HEK293 (cell line): ENCODE measurements at regions not wholly inside any gene's neighbourhood (a gene's known extent, or its start where the extent isn't known, plus 50 kb on each side); places are given as distances from the start of the nearest gene placed in this dataset.
A peak's percentile ranks its signal among the peaks of the same experiment; 100 is the strongest.

ENCODE experiments used
- CTCF ChIA-PET: fragments of 350-600 bp; formaldehyde crosslinking; extraction: SDS; loops from one replicate; lab custom pipeline; 2021; ENCODE audit warnings: antibody characterized with exemption; lab: Yijun Ruan, JAX
- POLR2A ChIA-PET: fragments of 300-600 bp; formaldehyde crosslinking; extraction: SDS; loops from one replicate; lab custom pipeline; 2020; ENCODE audit warnings: antibody characterized with exemption, inconsistent platforms; lab: Yijun Ruan, JAX
- H3K27ac ChIP-seq: fragments of 200-500 bp; sonication (Bioruptor generic); 2 replicates; pipeline ENCODE4 v1.5.1; 2014; ENCODE audit warnings: low read depth, low read length, control low read depth, inconsistent platforms; ENCODE audit errors: extremely low read depth
- H3K36me3 ChIP-seq, 2 experiments: fragments of 200-500 bp in 1 of 2; sonication (Bioruptor generic) in 1 of 2; 1 replicate in 1 of 2; 2 replicates in 1 of 2; pipeline ENCODE4 v1.5.1; 2014 to 2017; ENCODE audit warnings: inconsistent platforms in 2 of 2, low read length in 2 of 2; ENCODE audit not compliant: control insufficient read depth in 2 of 2, insufficient read depth in 1 of 2
- H3K4me1 ChIP-seq: fragments of 200-500 bp; sonication (Bioruptor generic); 2 replicates; pipeline ENCODE4 v1.5.1; 2014; ENCODE audit warnings: mild to moderate bottlenecking, low read length, inconsistent platforms; ENCODE audit not compliant: control insufficient read depth, insufficient read depth
- H3K4me3 ChIP-seq: 2 replicates; pipeline ENCODE4 v1.5.1; 2011; ENCODE audit warnings: low read depth, mild to moderate bottlenecking, control low read depth, low read length, moderate library complexity
- H3K9me3 ChIP-seq: fragments of 200-500 bp; sonication (Bioruptor generic); 2 replicates; pipeline ENCODE4 v1.5.1; 2014; ENCODE audit warnings: low read depth, low read length, inconsistent platforms; ENCODE audit not compliant: control insufficient read depth, insufficient read depth
- GFI1B ChIP-seq: fragments of 450-650 bp; formaldehyde crosslinking; IDR thresholded peaks from 2 replicates; pipeline ENCODE4 v1.5.1; 2016; ENCODE audit warnings: missing biosample characterization, missing genetic modification characterization
- KLF1 ChIP-seq: fragments of 450-650 bp; formaldehyde crosslinking; IDR thresholded peaks from 2 replicates; pipeline ENCODE4 v1.5.1; 2016; ENCODE audit warnings: missing biosample characterization, missing genetic modification characterization
- SCRT2 ChIP-seq: fragments of 450-650 bp; formaldehyde crosslinking; IDR thresholded peaks from 2 replicates; pipeline ENCODE4 v1.5.1; 2016; ENCODE audit warnings: missing biosample characterization, missing genetic modification characterization
- SETDB1 ChIP-seq: IDR thresholded peaks from one replicate; pipeline ENCODE4 v1.6.1; 2017; ENCODE audit warnings: mild to moderate bottlenecking, low read length, moderate library complexity, mixed read lengths; ENCODE audit not compliant: insufficient read length
- ZBTB21 ChIP-seq: fragments of 450-650 bp; formaldehyde crosslinking; IDR thresholded peaks from 2 replicates; pipeline ENCODE4 v1.5.1; 2017; ENCODE audit warnings: missing biosample characterization, missing genetic modification characterization
- ZNF112 ChIP-seq: fragments of 450-650 bp; formaldehyde crosslinking; IDR thresholded peaks from 2 replicates; pipeline ENCODE4 v1.5.0; 2017; ENCODE audit warnings: missing biosample characterization, missing genetic modification characterization
- ZNF138 ChIP-seq: fragments of 450-650 bp; formaldehyde crosslinking; IDR thresholded peaks from 2 replicates; pipeline ENCODE4 v1.5.1; 2016; ENCODE audit warnings: missing biosample characterization, missing genetic modification characterization, borderline replicate concordance
- ZNF146 ChIP-seq: fragments of 450-650 bp; formaldehyde crosslinking; IDR thresholded peaks from 2 replicates; pipeline ENCODE4 v1.5.1; 2016; ENCODE audit warnings: missing biosample characterization, missing genetic modification characterization
- ZNF16 ChIP-seq: fragments of 450-650 bp; formaldehyde crosslinking; IDR thresholded peaks from 2 replicates; pipeline ENCODE4 v1.5.1; 2016; ENCODE audit warnings: low read depth, missing biosample characterization, missing genetic modification characterization
- ZNF174 ChIP-seq: fragments of 450-650 bp; formaldehyde crosslinking; IDR thresholded peaks from 2 replicates; pipeline ENCODE4 v1.5.0; 2017; ENCODE audit warnings: missing biosample characterization, mild to moderate bottlenecking, missing genetic modification characterization
- ZNF24 ChIP-seq: fragments of 450-650 bp; formaldehyde crosslinking; IDR thresholded peaks from 2 replicates; pipeline ENCODE4 v1.5.1; 2016; ENCODE audit warnings: missing biosample characterization, missing genetic modification characterization
- ZNF311 ChIP-seq: fragments of 450-650 bp; formaldehyde crosslinking; IDR thresholded peaks from 2 replicates; pipeline ENCODE4 v1.5.1; 2017; ENCODE audit warnings: missing biosample characterization, missing genetic modification characterization, borderline replicate concordance
- ZNF350 ChIP-seq: fragments of 450-650 bp; formaldehyde crosslinking; IDR thresholded peaks from 2 replicates; pipeline ENCODE4 v1.5.0; 2017; ENCODE audit warnings: missing biosample characterization, mild to moderate bottlenecking, missing genetic modification characterization
- ZNF514 ChIP-seq: fragments of 450-650 bp; formaldehyde crosslinking; IDR thresholded peaks from 2 replicates; pipeline ENCODE4 v1.5.1; 2016; ENCODE audit warnings: missing biosample characterization, missing genetic modification characterization
- ZNF624 ChIP-seq: fragments of 450-650 bp; formaldehyde crosslinking; IDR thresholded peaks from 2 replicates; pipeline ENCODE4 v1.5.1; 2017; ENCODE audit warnings: missing biosample characterization, missing genetic modification characterization
- ZNF768 ChIP-seq: fragments of 450-650 bp; formaldehyde crosslinking; IDR thresholded peaks from 2 replicates; pipeline ENCODE4 v1.5.1; 2018; ENCODE audit warnings: missing biosample characterization, mild to moderate bottlenecking, missing genetic modification characterization
- ZNF777 ChIP-seq: fragments of 450-650 bp; formaldehyde crosslinking; IDR thresholded peaks from 2 replicates; pipeline ENCODE4 v1.5.1; 2017; ENCODE audit warnings: missing biosample characterization, missing genetic modification characterization, borderline replicate concordance
- ZNF785 ChIP-seq: fragments of 450-650 bp; formaldehyde crosslinking; IDR thresholded peaks from 2 replicates; pipeline ENCODE4 v1.5.1; 2016; ENCODE audit warnings: missing biosample characterization, missing genetic modification characterization
- TF ChIP-seq, protein P1 (sequence below): fragments of 450-650 bp; formaldehyde crosslinking; IDR thresholded peaks from 2 replicates; pipeline ENCODE4 v1.5.1; 2016; ENCODE audit warnings: missing biosample characterization, missing genetic modification characterization
- TF ChIP-seq, protein P2 (sequence below): fragments of 450-650 bp; formaldehyde crosslinking; IDR thresholded peaks from 2 replicates; pipeline ENCODE4 v1.5.1; 2017; ENCODE audit warnings: missing biosample characterization, missing genetic modification characterization

DNA sequence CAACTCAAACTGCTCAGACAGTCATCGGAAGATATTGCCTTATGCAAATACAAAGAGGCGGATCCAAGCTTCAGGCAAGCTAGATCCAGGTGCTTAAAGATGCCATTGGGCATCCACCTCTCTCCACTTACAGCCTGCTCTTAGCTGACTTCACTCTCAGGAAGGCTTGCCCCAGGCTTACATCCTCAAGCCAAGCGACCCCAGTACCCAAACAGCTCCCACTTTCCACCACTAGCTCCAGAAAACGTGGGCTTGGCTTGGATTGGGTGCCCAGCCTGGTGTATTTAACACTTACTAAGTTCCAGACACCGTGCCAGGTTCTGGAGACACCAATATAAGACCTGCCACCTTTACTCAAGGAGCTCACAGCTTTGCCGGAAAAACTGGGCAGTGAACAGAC lies 142.1 kb upstream of the VSTM2B start:
- Histone ChIP-seq H3K9me3 (no peaks in the 10 kb centered on the region), H3K4me3 (no peak overlapping the region), H3K36me3 (no peaks in the 10 kb centered on the region), H3K4me1 (no peaks in the 10 kb centered on the region), H3K27ac (no peak overlapping the region)
- CTCF ChIA-PET, result interaction anchor here (0.9 to 1.6 kb wide), 2 partner anchors 10 to 145 kb away, joined by 4 read pairs; no protein-coding TSS in a partner anchor
- TF ChIP-seq, protein P1, sequence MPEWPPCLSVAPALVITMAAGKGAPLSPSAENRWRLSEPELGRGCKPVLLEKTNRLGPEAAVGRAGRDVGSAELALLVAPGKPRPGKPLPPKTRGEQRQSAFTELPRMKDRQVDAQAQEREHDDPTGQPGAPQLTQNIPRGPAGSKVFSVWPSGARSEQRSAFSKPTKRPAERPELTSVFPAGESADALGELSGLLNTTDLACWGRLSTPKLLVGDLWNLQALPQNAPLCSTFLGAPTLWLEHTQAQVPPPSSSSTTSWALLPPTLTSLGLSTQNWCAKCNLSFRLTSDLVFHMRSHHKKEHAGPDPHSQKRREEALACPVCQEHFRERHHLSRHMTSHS (tag by site-specific recombination), result no peak
- POLR2A ChIA-PET, result interaction anchor here (0.6 kb wide), 2 partner anchors 500 to 1391 kb away, joined by 3 to 4 read pairs; no protein-coding TSS in a partner anchor

DNA sequence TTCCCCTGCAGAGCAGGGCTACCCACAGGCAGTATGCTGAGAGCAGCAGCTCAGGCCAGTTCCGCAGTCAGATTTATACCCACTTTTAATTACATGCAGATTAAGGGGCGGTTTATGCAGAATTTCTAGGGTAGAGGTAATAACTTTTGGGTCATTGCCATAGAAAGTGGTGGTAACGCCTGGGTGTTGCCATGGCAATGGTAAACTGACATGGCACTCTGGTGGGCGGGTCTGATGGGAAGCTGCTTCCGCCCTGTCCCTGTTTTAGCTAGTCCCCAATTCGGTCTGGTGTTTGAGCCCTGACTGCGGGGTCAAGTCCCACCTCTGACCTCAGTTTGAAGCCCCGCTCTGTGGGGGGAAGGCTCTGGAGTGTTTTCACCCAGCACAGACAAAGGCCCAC lies 141.1 kb upstream of the VSTM2B start:
- H3K4me3 ChIP-seq, result no peak overlapping the region
- no peaks in the 10 kb centered on the region for H3K36me3 ChIP-seq
- TF ChIP-seq ZNF174 (tag by site-specific recombination), result no peak
- 0 out of 2 replicates have a peak, but pooled peaks have one; percentile 18 for TF ChIP-seq KLF1 (tag by site-specific recombination)
- TF ChIP-seq, protein P2, sequence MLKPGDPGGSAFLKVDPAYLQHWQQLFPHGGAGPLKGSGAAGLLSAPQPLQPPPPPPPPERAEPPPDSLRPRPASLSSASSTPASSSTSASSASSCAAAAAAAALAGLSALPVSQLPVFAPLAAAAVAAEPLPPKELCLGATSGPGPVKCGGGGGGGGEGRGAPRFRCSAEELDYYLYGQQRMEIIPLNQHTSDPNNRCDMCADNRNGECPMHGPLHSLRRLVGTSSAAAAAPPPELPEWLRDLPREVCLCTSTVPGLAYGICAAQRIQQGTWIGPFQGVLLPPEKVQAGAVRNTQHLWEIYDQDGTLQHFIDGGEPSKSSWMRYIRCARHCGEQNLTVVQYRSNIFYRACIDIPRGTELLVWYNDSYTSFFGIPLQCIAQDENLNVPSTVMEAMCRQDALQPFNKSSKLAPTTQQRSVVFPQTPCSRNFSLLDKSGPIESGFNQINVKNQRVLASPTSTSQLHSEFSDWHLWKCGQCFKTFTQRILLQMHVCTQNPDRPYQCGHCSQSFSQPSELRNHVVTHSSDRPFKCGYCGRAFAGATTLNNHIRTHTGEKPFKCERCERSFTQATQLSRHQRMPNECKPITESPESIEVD (tag by site-specific recombination), result no peak
- no peaks in the 10 kb centered on the region for H3K9me3 ChIP-seq
- no peak overlapping the region for H3K27ac ChIP-seq
- ChIA-PET CTCF (interaction anchor here (1.6 kb wide), 1 partner anchor 144 kb away, joined by 4 read pairs; no protein-coding TSS in a partner anchor), POLR2A (no interaction called here)
- no peaks in the 10 kb centered on the region for H3K4me1 ChIP-seq

DNA sequence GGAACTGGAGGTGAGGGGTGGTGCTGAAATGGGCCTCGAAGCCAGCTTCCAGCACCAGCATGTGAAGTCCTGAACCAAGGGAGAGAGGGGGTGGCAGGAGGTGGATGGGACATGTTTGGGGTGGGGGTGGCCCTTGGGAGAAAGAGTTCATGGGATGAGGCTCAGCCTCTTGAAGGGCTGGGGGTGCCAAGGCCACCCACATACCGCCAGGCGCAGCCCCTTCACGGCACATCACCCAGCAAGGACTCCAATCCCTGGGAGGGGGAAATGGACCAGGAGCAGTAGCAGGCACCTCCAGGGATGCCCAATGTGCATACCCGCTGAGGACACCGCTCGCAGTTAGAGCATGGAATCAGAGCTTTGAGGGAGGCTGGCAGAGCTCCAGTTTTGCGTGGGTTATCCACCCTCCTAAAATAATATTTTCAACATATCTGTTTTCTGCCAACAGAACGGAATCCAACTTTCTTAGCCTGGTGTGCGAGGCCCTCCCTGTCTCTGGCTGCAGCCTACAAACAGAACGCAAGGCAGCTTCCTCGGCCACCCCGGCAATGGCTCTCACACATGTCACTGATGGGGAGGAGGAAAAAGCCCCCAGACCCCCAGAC lies 140.5 kb upstream of the VSTM2B start:
- ChIA-PET POLR2A (interaction anchor here (0.6 kb wide), 2 partner anchors 22 to 332 kb away, joined by 3 to 5 read pairs; no protein-coding TSS in a partner anchor), CTCF (interaction anchor here (0.5 to 1.6 kb wide), 3 partner anchors 90 to 938 kb away, joined by 3 to 4 read pairs (median 4); no protein-coding TSS in a partner anchor)
- Histone ChIP-seq H3K27ac (no peak overlapping the region), H3K4me1 (no peaks in the 10 kb centered on the region), H3K9me3 (no peaks in the 10 kb centered on the region), H3K4me3 (no peak overlapping the region), H3K36me3 (no peaks in the 10 kb centered on the region)
- TF ChIP-seq GFI1B (no peak), ZNF777 (tag by site-specific recombination) (no peak), ZNF514 (tag by site-specific recombination) (no peak), SCRT2 (tag by site-specific recombination) (no peak), ZNF112 (tag by site-specific recombination) (no peak), ZNF768 (tag by site-specific recombination) (no peak), ZNF785 (tag by site-specific recombination) (no peak), ZNF311 (tag by site-specific recombination) (no peak), ZNF138 (no peak), ZNF624 (tag by site-specific recombination) (no peak), ZNF24 (tag by site-specific recombination) (no peak), ZNF16 (tag by site-specific recombination) (no peak), SETDB1 (no peak), ZNF146 (tag by site-specific recombination) (no peak), ZBTB21 (tag by site-specific recombination) (no peak), ZNF350 (tag by site-specific recombination) (no peak)
